GM23338 (cell line): ENCODE measurements at regions not wholly inside any gene's neighbourhood (a gene's known extent, or its start where the extent isn't known, plus 50 kb on each side); places are given as distances from the start of the nearest gene placed in this dataset.

Experiments
- CTCF ChIP-seq, 2 experiments: fragments of 200-600 bp in 1 of 2; sonication (generic) in 1 of 2; conservative IDR thresholded peaks; 2 replicates each; pipeline versions ENCODE4 v1.5.1 to v1.6.1; 2016 to 2017; ENCODE audit warnings: antibody characterized with exemption in 2 of 2, low read depth in 2 of 2, mild to moderate bottlenecking in 2 of 2, moderate library complexity in 1 of 2
- POLR2AphosphoS5 ChIP-seq: IDR thresholded peaks from 2 replicates; pipeline ENCODE4 v1.6.1; 2016; ENCODE audit warnings: antibody characterized with exemption, low read depth
- REST ChIP-seq: IDR thresholded peaks from one replicate; pipeline ENCODE4 v1.6.1; 2018; ENCODE audit warnings: antibody characterized with exemption; ENCODE audit not compliant: unreplicated experiment

- no peak for TF ChIP-seq CTCF (conservative IDR thresholded peaks at IDR 0.05; ENCODE audit: low read depth in 2 of 2)
- TF ChIP-seq REST = no peak
- no peak for TF ChIP-seq POLR2AphosphoS5
Measured at GRCh38 chr3:182570946-182571594, 222.2 kb upstream of the ATP11B start.
